IMR-90 (cell line): ENCODE measurements at regions not wholly inside any gene's neighbourhood (a gene's known extent, or its start where the extent isn't known, plus 50 kb on each side); places are given as distances from the start of the nearest gene placed in this dataset.

Experiments used
- ATAC-seq: fragments of 200-7000 bp; cut with Tn5 transposase; 2 replicates; pipeline ENCODE4 v1.9.1; 2020; ENCODE audit warnings: low read depth, mild to moderate bottlenecking, moderate library complexity
- BruUV-seq: library from RNA; stranded (reverse); fragments of 400-500 nt; replicated peaks from 2 replicates; lab custom pipeline; 2021; lab: Mats Ljungman, UMichigan
- CTCF ChIA-PET: fragments of 300-600 bp; formaldehyde crosslinking; extraction: SDS; loops from one replicate; lab custom pipeline; 2021; ENCODE audit warnings: antibody characterized with exemption; lab: Yijun Ruan, JAX
- POLR2A ChIA-PET: fragments of 300-600 bp; sonication (Branson Sonifier 250); formaldehyde crosslinking; loops from one replicate; lab custom pipeline; 2022; ENCODE audit warnings: antibody characterized with exemption; ENCODE audit not compliant: unreplicated experiment; lab: Charles Lee
- DNase-seq: peaks from one replicate; pipeline ENCODE4 v3.0.0; 2013
- H2AFZ ChIP-seq: replicated peaks from 2 replicates; pipeline ENCODE3; 2013; ENCODE audit warnings: low read length, mild to moderate bottlenecking; ENCODE audit not compliant: poor library complexity
- H2AK5ac ChIP-seq: 2 replicates; pipeline ENCODE4 v1.6.1; 2013; ENCODE audit warnings: low read depth, low read length, inconsistent platforms
- H2AK9ac ChIP-seq: replicated peaks from 2 replicates; pipeline ENCODE3; 2013; ENCODE audit warnings: mild to moderate bottlenecking, low read depth, low read length, moderate library complexity; ENCODE audit not compliant: poor library complexity
- H2BK120ac ChIP-seq: 2 replicates; pipeline ENCODE4 v1.6.1; 2013; ENCODE audit warnings: low read depth, low read length, inconsistent platforms
- H2BK15ac ChIP-seq: 3 replicates; pipeline ENCODE4 v1.6.1; 2013; ENCODE audit warnings: low read depth, low read length, inconsistent platforms
- H2BK20ac ChIP-seq: 2 replicates; pipeline ENCODE4 v1.6.1; 2013; ENCODE audit warnings: low read depth, mild to moderate bottlenecking, inconsistent platforms, low read length, moderate library complexity
- H2BK5ac ChIP-seq: 2 replicates; pipeline ENCODE4 v1.6.1; 2013; ENCODE audit warnings: mild to moderate bottlenecking, low read depth, low read length, inconsistent platforms; ENCODE audit not compliant: poor library complexity, severe bottlenecking
- H3K14ac ChIP-seq: replicated peaks from 2 replicates; pipeline ENCODE4 v1.6.1; 2013; ENCODE audit warnings: low read depth, low read length, inconsistent platforms
- H3K18ac ChIP-seq: 2 replicates; pipeline ENCODE4 v1.6.1; 2013; ENCODE audit warnings: low read depth, low read length, control low read depth
- H3K23ac ChIP-seq: 2 replicates; pipeline ENCODE4 v1.6.1; 2013; ENCODE audit warnings: low read depth, low read length, inconsistent platforms
- H3K27ac ChIP-seq: 2 replicates; pipeline ENCODE4 v1.5.1; 2013; ENCODE audit warnings: mild to moderate bottlenecking, control low read depth, low read length; ENCODE audit not compliant: insufficient read depth
- H3K27me3 ChIP-seq: 2 replicates; pipeline ENCODE4 v1.6.1; 2013; ENCODE audit warnings: low read length; ENCODE audit not compliant: control insufficient read depth, insufficient read depth
- H3K36me3 ChIP-seq: 2 replicates; pipeline ENCODE4 v1.6.1; 2013; ENCODE audit warnings: low read length, mixed read lengths; ENCODE audit not compliant: control insufficient read depth, insufficient read depth
- H3K4ac ChIP-seq: 2 replicates; pipeline ENCODE4 v1.6.1; 2013; ENCODE audit warnings: low read depth, low read length, inconsistent platforms
- H3K4me1 ChIP-seq: 2 replicates; pipeline ENCODE4 v1.6.1; 2013; ENCODE audit warnings: low read length, mixed read lengths; ENCODE audit not compliant: control insufficient read depth, insufficient read depth
- H3K4me2 ChIP-seq: 2 replicates; pipeline ENCODE4 v1.6.1; 2013; ENCODE audit warnings: low read depth, mild to moderate bottlenecking, control low read depth, low read length, moderate library complexity
- H3K4me3 ChIP-seq: 2 replicates; pipeline ENCODE4 v1.5.1; 2013; ENCODE audit warnings: low read depth, mild to moderate bottlenecking, control low read depth, low read length, moderate library complexity; ENCODE audit not compliant: insufficient read depth
- H3K56ac ChIP-seq: 2 replicates; pipeline ENCODE4 v1.6.1; 2013; ENCODE audit warnings: low read length, inconsistent platforms; ENCODE audit not compliant: insufficient read depth; ENCODE audit errors: extremely low read depth
- H3K79me1 ChIP-seq, 2 experiments: 2 replicates each; pipeline ENCODE4 v1.6.1; 2013; ENCODE audit warnings: low read length in 2 of 2, inconsistent platforms in 1 of 2, low read depth in 1 of 2
- H3K9ac ChIP-seq: 2 replicates; pipeline ENCODE4 v1.6.1; 2013; ENCODE audit warnings: low read depth, low read length, control low read depth
- H3K9me1 ChIP-seq: 2 replicates; pipeline ENCODE4 v1.6.1; 2013; ENCODE audit warnings: low read length, inconsistent platforms; ENCODE audit not compliant: insufficient read depth
- H3K9me3 ChIP-seq: 2 replicates; pipeline ENCODE4 v1.6.1; 2013; ENCODE audit warnings: low read length; ENCODE audit not compliant: control insufficient read depth, insufficient read depth
- H4K20me1 ChIP-seq: 2 replicates; pipeline ENCODE4 v1.6.1; 2013; ENCODE audit warnings: low read length, inconsistent platforms; ENCODE audit not compliant: insufficient read depth
- H4K5ac ChIP-seq: 2 replicates; pipeline ENCODE4 v1.6.1; 2013; ENCODE audit warnings: mild to moderate bottlenecking, low read depth, low read length, control low read depth
- H4K8ac ChIP-seq, 2 experiments: 2 replicates each; pipeline ENCODE4 v1.6.1; 2013; ENCODE audit warnings: low read depth in 2 of 2, low read length in 2 of 2, control low read depth in 1 of 2, inconsistent platforms in 1 of 2
- H4K91ac ChIP-seq: 2 replicates; pipeline ENCODE4 v1.6.1; 2013; ENCODE audit warnings: low read depth, low read length, inconsistent platforms; ENCODE audit not compliant: insufficient read depth
- BHLHE40 ChIP-seq: fragments of 150-350 bp; IDR thresholded peaks from 2 replicates; pipeline ENCODE4 v1.6.1; 2016; ENCODE audit warnings: mild to moderate bottlenecking, low read depth, low read length
- CEBPB ChIP-seq: IDR thresholded peaks from 2 replicates; pipeline ENCODE4 v1.6.1; 2012; ENCODE audit warnings: low read depth, low read length, improper control_type of control experiment
- CHD1 ChIP-seq: IDR thresholded peaks from 2 replicates; pipeline ENCODE4 v1.6.1; 2012; ENCODE audit warnings: low read depth, low read length, improper control_type of control experiment
- ELK1 ChIP-seq: fragments of 150-350 bp; IDR thresholded peaks from 2 replicates; pipeline ENCODE4 v1.6.1; 2016; ENCODE audit warnings: low read depth, mild to moderate bottlenecking, low read length, moderate library complexity, borderline replicate concordance
- MXI1 ChIP-seq: IDR thresholded peaks from 2 replicates; pipeline ENCODE4 v1.6.1; 2012; ENCODE audit warnings: low read depth, mild to moderate bottlenecking, low read length, moderate library complexity, borderline replicate concordance
- POLR2A ChIP-seq: IDR thresholded peaks from 2 replicates; pipeline ENCODE4 v1.6.1; 2012; ENCODE audit warnings: mild to moderate bottlenecking, low read depth, low read length
- RAD21 ChIP-seq: IDR thresholded peaks from 2 replicates; pipeline ENCODE4 v1.6.1; 2012; ENCODE audit warnings: low read length, improper control_type of control experiment
- RCOR1 ChIP-seq: IDR thresholded peaks from 2 replicates; pipeline ENCODE4 v1.6.1; 2012; ENCODE audit warnings: mild to moderate bottlenecking, low read length, improper control_type of control experiment; ENCODE audit not compliant: insufficient replicate concordance
- RFX5 ChIP-seq: IDR thresholded peaks from 2 replicates; pipeline ENCODE4 v1.8.0; 2012; ENCODE audit warnings: low read depth, mild to moderate bottlenecking, low read length, moderate library complexity
- WGBS, 2 experiments: methylation state at CpG; one replicate each; pipeline versions ENCODE4 v1.1.5 to v1.1.7; 2013; ENCODE audit warnings: missing lambda C conversion rate in 2 of 2; ENCODE audit not compliant: insufficient read length in 1 of 2; ENCODE audit errors: extremely low coverage in 2 of 2; 5-methylcytosine and 5-hydroxymethylcytosine counted together
- dilution Hi-C: fragments of 300-500 bp; cut with HindIII; formaldehyde crosslinking; loops from one replicate; pipeline ENCODE4 v1.14.3; 2018; ENCODE audit warnings: low sequenced_read_pairs; ENCODE audit not compliant: unreplicated experiment
- in situ Hi-C: fragments of 300-500 bp; cut with MboI; formaldehyde crosslinking; loops from 3 replicates; pipeline ENCODE4 v1.14.3; 2019; ENCODE audit warnings: low sequenced_read_pairs, inconsistent platforms, mixed read lengths
- intact Hi-C: fragments of 100-400 bp; cut with micrococcal nuclease; formaldehyde crosslinking; loops from 2 replicates; pipeline ENCODE4 v1.10.0; 2022

GRCh38 chrX:69323786-69324720, 158.8 kb upstream of the PJA1 start:
- POLR2A ChIA-PET = no interaction called here
- DNase-seq = no peak
- no peak for ATAC-seq
- Histone ChIP-seq H3K9me3 (no peaks in the 10 kb centered on the region; the same call in 1 of the 2 replicates), H3K23ac (no peak overlapping the region), H2AFZ (no peak overlapping the region), H3K9ac (no peak overlapping the region), H3K79me1 (no peaks in the 10 kb centered on the region), H4K91ac (no peak overlapping the region), H3K14ac (no peak overlapping the region), H3K27ac (no peak overlapping the region), H3K56ac (no peak overlapping the region), H2AK9ac (no peak overlapping the region), H3K4me2 (no peak overlapping the region), H4K8ac (no peak overlapping the region), H2BK5ac (no peak overlapping the region), H3K4me3 (no peak overlapping the region), H4K5ac (no peak overlapping the region), H2BK20ac (no peak overlapping the region), H2BK15ac (no peak overlapping the region), H4K20me1 (no peaks in the 10 kb centered on the region), H3K9me1 (no peaks in the 10 kb centered on the region), H3K4me1 (no peaks in the 10 kb centered on the region), H3K4ac (no peak overlapping the region), H3K27me3 (peaks cover 22% of the 10 kb centered on the region), H2AK5ac (no peak overlapping the region), H3K18ac (no peak overlapping the region), H2BK120ac (no peak overlapping the region), H3K36me3 (no peaks in the 10 kb centered on the region)
- WGBS, 2 experiments = no CpG with 5 or more reads among the region's 9 CpGs
- in situ Hi-C loops = no loop called here
- CTCF ChIA-PET = no interaction called here
- TF ChIP-seq MXI1 = no peak
- TF ChIP-seq RAD21 = no peak
- TF ChIP-seq CHD1 = no peak
- TF ChIP-seq RFX5 = no peak
- no peak for TF ChIP-seq CEBPB
- TF ChIP-seq BHLHE40 = no peak
- TF ChIP-seq RCOR1 = no peak
- no peak for TF ChIP-seq POLR2A
- no peak for TF ChIP-seq ELK1
- no TSS peak for BruUV-seq
- intact Hi-C loops = no loop called here
- dilution Hi-C loops = no loop called here
